PFSK-1 (cell line): ENCODE measurements at regions not wholly inside any gene's neighbourhood (a gene's known extent, or its start where the extent isn't known, plus 50 kb on each side); places are given as distances from the start of the nearest gene placed in this dataset.

Experiments
- FOXP2 ChIP-seq: optimal IDR thresholded peaks from 2 replicates; pipeline ENCODE3; 2011; ENCODE audit warnings: borderline replicate concordance, control low read depth, inconsistent platforms; ENCODE audit not compliant: insufficient read depth; ENCODE audit errors: extremely low read length, extremely low read depth
- POLR2AphosphoS5 ChIP-seq: IDR thresholded peaks from 2 replicates; pipeline ENCODE4 v1.6.1; 2012; ENCODE audit warnings: low read depth, mild to moderate bottlenecking, control low read depth, low read length, moderate library complexity
- REST ChIP-seq, 2 experiments: IDR thresholded peaks; 2 replicates each; pipeline versions ENCODE4 v1.6.1 to v1.8.0; 2011 to 2012; ENCODE audit warnings: low read depth in 2 of 2, low read length in 2 of 2, control low read depth in 1 of 2, inconsistent platforms in 1 of 2, mild to moderate bottlenecking in 1 of 2, moderate library complexity in 1 of 2; ENCODE audit not compliant: insufficient read depth in 1 of 2
- SIN3A ChIP-seq: IDR thresholded peaks from 2 replicates; pipeline ENCODE4 v1.6.1; 2012; ENCODE audit warnings: mild to moderate bottlenecking, low read length, moderate library complexity, borderline replicate concordance; ENCODE audit not compliant: insufficient read depth
- TAF1 ChIP-seq: IDR thresholded peaks from 2 replicates; pipeline ENCODE4 v1.6.1; 2012; ENCODE audit warnings: low read length, control low read depth, borderline replicate concordance; ENCODE audit not compliant: insufficient read depth

DNA sequence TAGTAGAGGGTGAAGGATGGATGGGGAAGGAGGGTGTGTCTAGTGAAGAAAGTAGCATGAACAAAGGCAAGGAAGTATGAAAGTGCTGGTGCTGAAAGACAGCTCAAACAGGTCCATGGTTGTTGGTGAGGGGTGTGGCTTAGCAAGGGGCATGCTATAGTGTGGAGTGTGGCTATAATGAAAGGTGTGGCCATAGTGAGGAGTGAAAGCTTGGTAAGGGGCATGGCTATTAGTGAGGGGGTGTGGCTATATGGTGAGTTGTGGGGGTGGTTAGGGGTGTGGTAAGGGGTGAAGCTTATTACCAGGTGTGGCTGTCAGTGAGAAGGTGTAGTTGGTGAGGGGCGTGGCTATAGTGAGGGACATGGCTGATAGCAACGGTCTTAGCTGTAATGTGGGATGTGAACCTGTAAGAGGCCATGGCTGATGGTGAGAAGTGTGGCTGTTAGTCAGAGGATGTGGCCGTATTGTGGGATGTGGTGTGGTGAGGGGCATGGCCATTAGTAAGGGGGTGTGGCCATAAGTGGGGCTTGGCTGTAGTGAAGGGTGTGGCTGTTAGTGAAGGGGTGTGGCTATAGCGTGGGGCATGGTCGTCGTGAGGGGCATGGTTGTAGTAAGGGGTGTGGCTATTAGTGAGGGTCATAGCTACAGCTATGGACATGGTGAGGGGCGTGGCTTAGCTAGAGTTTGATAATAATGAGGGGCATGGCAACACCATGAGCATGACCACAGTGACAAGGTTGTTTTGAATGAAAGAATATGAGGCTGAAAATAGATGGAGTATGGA lies 549.6 kb downstream of the FBXO15 start:
- no peak for TF ChIP-seq SIN3A
- 0 out of 4 replicates have a peak, but pooled peaks of 1 of the 2 experiments have one; percentile 45 for TF ChIP-seq REST (IDR thresholded peaks at IDR 0.05; ENCODE audit: insufficient read depth in 1 of 2, low read depth in 2 of 2, low read length in 2 of 2)
- TF ChIP-seq FOXP2 = no peak

DNA sequence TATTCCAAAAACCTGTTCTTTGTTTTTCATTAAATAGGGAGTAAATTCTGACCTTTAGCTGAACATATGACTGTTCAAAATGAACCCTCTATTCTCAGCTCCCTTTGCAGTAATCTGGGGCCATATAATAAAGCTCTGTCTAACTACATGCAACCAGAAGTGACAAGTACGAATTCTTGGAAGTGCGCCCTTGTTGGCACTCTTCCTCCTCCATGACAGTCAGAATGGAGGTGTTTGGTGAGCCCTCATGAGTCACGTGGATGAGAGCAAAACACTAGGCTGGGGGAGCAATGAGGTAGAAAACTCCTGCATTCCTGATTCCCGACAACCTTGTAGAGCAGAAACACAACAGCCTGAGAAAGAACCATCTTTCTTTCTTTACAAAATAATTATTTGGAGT lies 552.9 kb downstream of the FBXO15 start:
- TF ChIP-seq TAF1 (no peak), REST (IDR thresholded peaks at IDR 0.05; ENCODE audit: insufficient read depth in 1 of 2, low read depth in 2 of 2, low read length in 2 of 2) (no peak), POLR2AphosphoS5 (no peak), FOXP2 (no peak), SIN3A (no peak)

DNA sequence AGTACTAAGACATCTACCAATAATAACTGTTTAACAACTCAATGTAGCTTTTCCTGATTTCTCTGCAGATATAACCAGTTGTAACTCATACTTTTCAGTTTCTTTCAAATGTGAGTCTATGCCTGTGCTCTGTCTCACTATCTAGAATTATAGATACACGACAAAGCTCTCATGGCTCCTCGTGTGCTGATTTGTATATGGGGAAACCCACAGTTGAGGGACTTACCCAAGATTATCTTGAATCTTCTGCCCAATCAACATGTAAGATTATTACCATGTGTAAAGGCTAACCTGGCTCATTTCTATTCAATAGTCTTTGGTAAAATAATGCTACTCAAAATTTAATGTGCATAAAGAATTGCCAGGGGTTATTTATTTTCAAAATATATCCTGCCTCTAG lies 554.4 kb downstream of the FBXO15 start:
- TF ChIP-seq REST (IDR thresholded peaks at IDR 0.05; ENCODE audit: insufficient read depth in 1 of 2, low read depth in 2 of 2, low read length in 2 of 2) = no peak
- no peak for TF ChIP-seq POLR2AphosphoS5
- TF ChIP-seq SIN3A = no peak
- no peak for TF ChIP-seq FOXP2
- no peak for TF ChIP-seq TAF1

DNA sequence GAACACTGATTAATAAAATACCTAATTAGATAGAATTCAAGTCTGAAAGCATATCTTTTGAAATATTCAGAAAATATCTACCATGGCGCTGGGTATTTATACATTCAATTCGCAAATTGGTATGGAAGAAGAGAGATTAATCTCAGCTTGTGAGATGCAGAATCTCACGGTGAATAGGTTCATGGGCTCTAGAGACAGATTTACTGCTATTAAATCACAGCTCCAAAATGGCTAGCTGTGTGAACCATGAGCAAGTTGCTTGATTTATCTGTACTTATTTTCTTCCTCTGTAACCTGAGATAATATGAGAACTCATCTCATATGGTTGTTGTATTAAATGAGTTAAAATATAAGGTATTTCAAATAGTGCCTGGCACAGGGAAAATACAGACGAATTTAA lies 556.7 kb downstream of the FBXO15 start:
- TF ChIP-seq FOXP2 = no peak
- no peak for TF ChIP-seq TAF1
- TF ChIP-seq POLR2AphosphoS5 = no peak
- no peak for TF ChIP-seq REST (IDR thresholded peaks at IDR 0.05; ENCODE audit: insufficient read depth in 1 of 2, low read depth in 2 of 2, low read length in 2 of 2)
